GM12878 (cell line): ENCODE measurements at regions not wholly inside any gene's neighbourhood (a gene's known extent, or its start where the extent isn't known, plus 50 kb on each side); places are given as distances from the start of the nearest gene placed in this dataset.

Experiments used
- ATAC-seq: fragments of 200-7000 bp; cut with Tn5 transposase; 3 replicates; pipeline ENCODE4 v1.9.1; 2020; ENCODE audit warnings: mild to moderate bottlenecking, moderate library complexity
- BruUV-seq: library from RNA; stranded (reverse); fragments of 400-500 nt; replicated peaks from 2 replicates; lab custom pipeline; 2021; lab: Mats Ljungman, UMichigan
- CTCF ChIA-PET: fragments of 300-600 bp; sonication (Branson Sonifier 250); formaldehyde crosslinking; extraction: SDS; loops from one replicate; lab custom pipeline; 2021; ENCODE audit warnings: inconsistent platforms; lab: Yijun Ruan, JAX
- POLR2A ChIA-PET: fragments of 350-600 bp; formaldehyde crosslinking; extraction: SDS; loops from one replicate; lab custom pipeline; 2021; ENCODE audit warnings: inconsistent platforms; lab: Charles Lee
- RAD21 ChIA-PET: fragments of 300-600 bp; sonication (Branson Sonifier 250); formaldehyde crosslinking; loops from one replicate; lab custom pipeline; 2023; ENCODE audit warnings: antibody characterized with exemption; ENCODE audit not compliant: unreplicated experiment; lab: Charles Lee
- SMC1A ChIA-PET: fragments of 300-600 bp; sonication (Branson Sonifier 250); formaldehyde crosslinking; loops from one replicate; lab custom pipeline; 2023; ENCODE audit not compliant: unreplicated experiment, uncharacterized antibody; lab: Charles Lee
- DNase-seq: peaks from one replicate; pipeline ENCODE4 v3.0.0-alpha.2; 2011; ENCODE audit warnings: low read depth, low spot score
- FAIRE-seq: peaks from 3 replicates; lab custom pipeline; 2011; peaks lifted over from hg19 to GRCh38; lab: Jason Lieb, UNC
- H2AFZ ChIP-seq: 2 replicates; pipeline ENCODE4 v1.6.0; 2011; ENCODE audit warnings: low read depth, low read length, control low read depth; ENCODE audit not compliant: control insufficient read depth
- H3K27ac ChIP-seq: 2 replicates; pipeline ENCODE4 v1.5.1; 2011; ENCODE audit warnings: control low read depth; ENCODE audit not compliant: control insufficient read depth, insufficient read depth
- H3K27me3 ChIP-seq, 2 experiments: replicated peaks in 1 of 2; 2 replicates each; pipeline versions ENCODE4 v1.6.0 to v1.6.1; 2011; ENCODE audit warnings: low read length in 1 of 2; ENCODE audit not compliant: control insufficient read depth in 2 of 2, insufficient read depth in 2 of 2
- H3K36me3 ChIP-seq, 2 experiments: 2 replicates each; pipeline ENCODE4 v1.5.1; 2011; ENCODE audit warnings: low read length in 1 of 2; ENCODE audit not compliant: control insufficient read depth in 2 of 2, insufficient read depth in 2 of 2
- H3K4me1 ChIP-seq: 2 replicates; pipeline ENCODE4 v1.6.1; 2011; ENCODE audit warnings: mild to moderate bottlenecking, low read length, moderate library complexity, mixed read lengths; ENCODE audit not compliant: control insufficient read depth, insufficient read depth
- H3K4me2 ChIP-seq: 2 replicates; pipeline ENCODE4 v1.6.0; 2011; ENCODE audit warnings: control low read depth; ENCODE audit not compliant: control insufficient read depth, insufficient read depth
- H3K4me3 ChIP-seq: fragments of 200-600 bp; sonication (generic); 2 replicates; pipeline ENCODE4 v1.5.1; 2016
- H3K79me2 ChIP-seq: 2 replicates; pipeline ENCODE4 v1.6.0; 2011; ENCODE audit warnings: low read length; ENCODE audit not compliant: control insufficient read depth, insufficient read depth
- H3K9ac ChIP-seq: 2 replicates; pipeline ENCODE4 v1.8.0; 2011; ENCODE audit warnings: low read length, control low read depth, mixed read lengths; ENCODE audit not compliant: control insufficient read depth, insufficient read depth
- H3K9me3 ChIP-seq: replicated peaks from 3 replicates; pipeline ENCODE4 v1.5.1; 2011; ENCODE audit warnings: mild to moderate bottlenecking, low read length; ENCODE audit not compliant: control insufficient read depth, insufficient read depth
- H4K20me1 ChIP-seq: 2 replicates; pipeline ENCODE4 v1.6.0; 2011; ENCODE audit not compliant: control insufficient read depth, insufficient read depth
- BACH1 ChIP-seq: fragments of 450-650 bp; IDR thresholded peaks from 2 replicates; pipeline ENCODE4 v1.6.1; 2017; ENCODE audit warnings: mild to moderate bottlenecking, borderline replicate concordance
- BCL3 ChIP-seq: IDR thresholded peaks from 2 replicates; pipeline ENCODE4 v1.6.1; 2011; ENCODE audit warnings: borderline replicate concordance, low read depth, mild to moderate bottlenecking, moderate library complexity, low read length; ENCODE audit not compliant: insufficient read depth, poor library complexity, severe bottlenecking
- CBFB ChIP-seq: IDR thresholded peaks from 2 replicates; pipeline ENCODE4 v1.6.1; 2016; ENCODE audit warnings: antibody characterized with exemption, low read depth
- CBX5 ChIP-seq: sonication (generic); IDR thresholded peaks from 2 replicates; pipeline ENCODE4 v1.6.1; 2016; ENCODE audit warnings: low read depth, moderate library complexity, mild to moderate bottlenecking, inconsistent platforms
- MTA2 ChIP-seq: fragments of 450-650 bp; IDR thresholded peaks from 2 replicates; pipeline ENCODE4 v1.6.1; 2016; ENCODE audit warnings: low read depth, mild to moderate bottlenecking, moderate library complexity
- MTA3 ChIP-seq: IDR thresholded peaks from 2 replicates; pipeline ENCODE4 v1.6.1; 2012; ENCODE audit warnings: low read length, inconsistent platforms, borderline replicate concordance
- POLR2AphosphoS2 ChIP-seq: IDR thresholded peaks from 2 replicates; pipeline ENCODE4 v1.6.1; 2011; ENCODE audit warnings: low read depth, mild to moderate bottlenecking, low read length, improper control_type of control experiment, moderate library complexity
- RB1 ChIP-seq: fragments of 450-650 bp; formaldehyde crosslinking; IDR thresholded peaks from 2 replicates; pipeline ENCODE4 v1.6.1; 2017; ENCODE audit warnings: mild to moderate bottlenecking, borderline replicate concordance
- SMC3 ChIP-seq: IDR thresholded peaks from 2 replicates; pipeline ENCODE4 v1.6.1; 2011; ENCODE audit warnings: low read length, improper control_type of control experiment, borderline replicate concordance
- STAT3 ChIP-seq: IDR thresholded peaks from 2 replicates; pipeline ENCODE4 v1.6.1; 2011; ENCODE audit warnings: low read depth, low read length, improper control_type of control experiment
- TBL1XR1 ChIP-seq: IDR thresholded peaks from 2 replicates; pipeline ENCODE4 v1.6.1; 2012; ENCODE audit warnings: low read depth, low read length, improper control_type of control experiment
- WGBS: methylation state at CpG from one replicate; pipeline ENCODE4 v1.1.6; 2016; ENCODE audit warnings: low lambda C conversion rate; ENCODE audit not compliant: insufficient replicate concordance, insufficient coverage; ENCODE audit errors: missing lambda C conversion rate; 5-methylcytosine and 5-hydroxymethylcytosine counted together
- in situ Hi-C: fragments of 300-500 bp; cut with MboI; formaldehyde crosslinking; loops from 9 replicates; pipeline ENCODE4 v1.14.3; 2018; ENCODE audit warnings: mixed read lengths
- intact Hi-C: fragments of 100-400 bp; cut with micrococcal nuclease; formaldehyde crosslinking; loops from one replicate; pipeline ENCODE4 v1.14.2; 2022; ENCODE audit not compliant: unreplicated experiment

GRCh38 chr4:163263606-163264005 is 68.8 kb downstream of the NPY1R start (continued):
- TF ChIP-seq BCL3: no peak
- TF ChIP-seq POLR2AphosphoS2: no peak
- TF ChIP-seq MTA2: no peak
- TF ChIP-seq, all 136 proteins: peak for 0

- Histone ChIP-seq H3K4me2 (no peak overlapping the region), H2AFZ (no peak overlapping the region), H3K27ac (no peak overlapping the region), H3K79me2 (no peaks in the 10 kb centered on the region)
- intact Hi-C loops: no loop called here
- BruUV-seq: no TSS peak
- WGBS: 6% methylated on average over 3 of the region's 3 CpGs
- POLR2A ChIA-PET: no interaction called here
- TF ChIP-seq STAT3 (no peak), RB1 (no peak), CBX5 (no peak), SMC3 (no peak), TBL1XR1 (no peak), MTA3 (no peak), CBFB (no peak), BACH1 (no peak), MTA2 (no peak)
- TF ChIP-seq, all 136 proteins: peak for 0
- no peaks in the 10 kb centered on the region for H4K20me1 ChIP-seq
- CTCF ChIA-PET: no interaction called here
- FAIRE-seq (no peak), ATAC-seq (no peak), DNase-seq (no peak)
- no peaks in the 10 kb centered on the region; a peak in 1 of 4 replicates for H3K27me3 ChIP-seq
- RAD21 ChIA-PET: no interaction called here
- in situ Hi-C loops: no loop called here
- no peak overlapping the region for H3K4me3 ChIP-seq
- H3K9ac ChIP-seq: no peak overlapping the region
- H3K36me3 ChIP-seq: no peaks in the 10 kb centered on the region
- no peaks in the 10 kb centered on the region for H3K4me1 ChIP-seq
- no peaks in the 10 kb centered on the region for H3K9me3 ChIP-seq
- SMC1A ChIA-PET: no interaction called here
Measured at GRCh38 chr4:163256680-163257343, 75.6 kb downstream of the NPY1R start.
